Upper lobe of right lung (tissue), 1 donor: ENCODE measurements at regions not wholly inside any gene's neighbourhood (a gene's known extent, or its start where the extent isn't known, plus 50 kb on each side); places are given as distances from the start of the nearest gene placed in this dataset.

Source experiments
- ATAC-seq: fragments of 200-7000 bp; cut with Tn5 transposase; one replicate; pipeline ENCODE4 v1.9.1; 2020; ENCODE audit warnings: mild to moderate bottlenecking, moderate library complexity
- DNase-seq: peaks from one replicate; pipeline ENCODE4 v3.0.0-alpha.2; 2020
- H3K27ac ChIP-seq: fragments of 200-600 bp; one replicate; pipeline ENCODE4 v1.8.0; 2022
- H3K27me3 ChIP-seq: fragments of 200-600 bp; one replicate; pipeline ENCODE4 v1.8.0; 2022; ENCODE audit warnings: mild to moderate bottlenecking
- H3K36me3 ChIP-seq: fragments of 200-600 bp; one replicate; pipeline ENCODE4 v1.8.0; 2022
- H3K4me1 ChIP-seq: fragments of 200-600 bp; one replicate; pipeline ENCODE4 v1.8.0; 2022
- H3K4me3 ChIP-seq: fragments of 200-600 bp; one replicate; pipeline ENCODE4 v1.8.0; 2022; ENCODE audit warnings: mild to moderate bottlenecking
- H3K9me3 ChIP-seq: fragments of 200-600 bp; one replicate; pipeline ENCODE4 v1.8.0; 2022
- CTCF ChIP-seq: fragments of 200-600 bp; IDR thresholded peaks from one replicate; pipeline ENCODE4 v1.8.0; 2022; ENCODE audit warnings: antibody characterized with exemption
- intact Hi-C: fragments of 100-400 bp; cut with DNase I; formaldehyde crosslinking; loops from one replicate; pipeline ENCODE4 v1.11.0; 2022
- donor health status: DM: no; HTN: yes; CAD: no; lungs with severe emphysema.

DNA sequence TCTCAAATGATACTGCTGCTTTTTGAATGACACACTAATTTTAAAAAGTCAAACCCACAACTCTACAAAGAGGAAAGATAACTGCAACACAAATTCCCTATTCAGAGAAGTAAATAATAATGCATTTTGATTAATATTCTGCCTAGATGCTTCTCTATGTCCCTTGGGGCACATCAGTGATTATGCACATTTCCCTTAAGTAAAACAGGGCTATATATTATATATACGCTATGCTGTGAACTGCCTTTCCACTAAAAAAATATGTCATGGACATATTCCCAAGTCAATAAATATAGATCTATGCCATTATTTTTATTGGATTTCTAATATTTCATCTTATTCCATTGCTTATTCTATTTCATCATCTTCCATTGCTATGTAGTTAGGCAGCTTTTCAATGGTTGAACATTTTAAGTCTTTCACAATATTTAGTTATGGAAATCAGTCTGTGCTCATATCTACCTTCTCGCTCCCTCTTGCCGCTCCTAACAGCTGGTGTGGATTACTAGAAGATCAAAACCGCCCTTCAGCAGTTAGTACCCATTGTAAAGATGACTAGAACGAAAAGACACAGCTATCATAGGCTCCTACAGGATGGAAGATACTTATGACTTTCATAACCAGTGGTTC is 468.2 kb upstream of the GOT2 start:
- Histone ChIP-seq H3K36me3 (no peaks in the 10 kb centered on the region), H3K4me1 (no peaks in the 10 kb centered on the region), H3K27me3 (no peaks in the 10 kb centered on the region), H3K4me3 (no peak overlapping the region), H3K27ac (no peak overlapping the region), H3K9me3 (no peaks in the 10 kb centered on the region)
- intact Hi-C loops: no loop called here
- DNase-seq: no peak
- ATAC-seq: no peak
- TF ChIP-seq CTCF: no peak

DNA sequence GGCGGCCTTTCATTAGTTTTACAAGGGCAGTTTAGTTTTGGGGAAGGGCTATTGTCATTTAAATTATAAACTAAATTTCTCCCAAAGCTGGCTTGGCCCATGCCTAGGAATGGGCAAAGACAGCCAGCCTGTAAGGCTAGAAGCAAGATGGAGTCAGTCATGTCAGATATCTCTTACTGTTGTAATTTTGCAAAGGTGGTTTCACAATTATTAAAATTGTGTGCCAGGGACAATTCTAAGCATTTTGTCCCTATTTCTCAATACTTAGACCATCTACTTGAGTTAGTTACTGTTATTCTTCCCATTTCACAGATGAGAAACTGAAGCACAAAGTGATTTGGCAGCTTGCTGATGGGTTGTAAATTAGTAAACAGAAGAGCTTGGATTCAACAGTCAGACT is 467.7 kb upstream of the GOT2 start:
- ATAC-seq (no peak), DNase-seq (no peak)
- no peak overlapping the region for H3K27ac ChIP-seq
- no peaks in the 10 kb centered on the region for H3K9me3 ChIP-seq
- no peaks in the 10 kb centered on the region for H3K27me3 ChIP-seq
- intact Hi-C loops: no loop called here
- H3K4me3 ChIP-seq: no peak overlapping the region
- TF ChIP-seq CTCF: no peak
- no peaks in the 10 kb centered on the region for H3K4me1 ChIP-seq
- no peaks in the 10 kb centered on the region for H3K36me3 ChIP-seq

DNA sequence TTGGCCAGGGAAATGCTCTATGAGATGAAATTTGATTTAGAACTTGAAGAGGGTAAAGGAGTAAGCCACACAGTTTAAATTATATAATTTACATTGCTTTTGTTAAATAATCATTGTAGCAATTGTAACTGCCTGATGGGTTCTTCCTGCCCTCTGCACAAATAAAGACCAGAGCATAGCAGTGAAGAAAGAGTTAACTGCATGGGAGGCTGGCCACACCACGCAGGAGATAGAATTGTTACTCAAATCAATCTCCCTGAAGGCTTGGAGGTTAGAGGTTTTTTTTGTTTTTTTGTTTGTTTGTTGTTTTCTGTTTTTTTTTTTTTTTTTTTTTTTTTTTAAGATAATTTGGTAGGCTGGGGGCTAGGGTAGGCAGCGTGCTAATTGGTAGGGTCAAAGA is 467.0 kb upstream of the GOT2 start:
- intact Hi-C loops: no loop called here
- no peak overlapping the region for H3K4me3 ChIP-seq
- H3K36me3 ChIP-seq: no peaks in the 10 kb centered on the region
- no peak overlapping the region for H3K27ac ChIP-seq
- ATAC-seq (no peak), DNase-seq (no peak)
- TF ChIP-seq CTCF: no peak
- no peaks in the 10 kb centered on the region for H3K27me3 ChIP-seq
- no peaks in the 10 kb centered on the region for H3K9me3 ChIP-seq
- H3K4me1 ChIP-seq: no peaks in the 10 kb centered on the region

DNA sequence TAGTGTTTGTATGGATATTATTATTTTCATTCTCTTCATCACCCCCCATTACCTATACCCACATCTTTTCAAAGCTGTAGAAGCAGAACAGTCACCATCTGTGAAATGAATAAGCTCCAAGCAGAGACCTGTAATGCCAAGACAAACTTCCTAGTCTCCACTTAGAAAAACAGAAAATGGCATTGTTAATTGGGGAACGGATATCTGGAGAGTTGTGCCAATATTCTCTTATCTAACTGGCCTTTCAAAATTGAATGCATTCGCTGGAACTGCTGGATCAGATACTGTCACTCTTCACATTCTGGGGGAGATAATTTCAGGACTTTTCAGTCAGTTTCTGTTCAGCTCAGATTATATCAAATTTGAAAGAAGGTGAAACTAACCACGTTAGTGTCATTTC is 464.4 kb upstream of the GOT2 start:
- intact Hi-C loops: no loop called here
- ATAC-seq: no peak
- TF ChIP-seq CTCF: no peak

DNA sequence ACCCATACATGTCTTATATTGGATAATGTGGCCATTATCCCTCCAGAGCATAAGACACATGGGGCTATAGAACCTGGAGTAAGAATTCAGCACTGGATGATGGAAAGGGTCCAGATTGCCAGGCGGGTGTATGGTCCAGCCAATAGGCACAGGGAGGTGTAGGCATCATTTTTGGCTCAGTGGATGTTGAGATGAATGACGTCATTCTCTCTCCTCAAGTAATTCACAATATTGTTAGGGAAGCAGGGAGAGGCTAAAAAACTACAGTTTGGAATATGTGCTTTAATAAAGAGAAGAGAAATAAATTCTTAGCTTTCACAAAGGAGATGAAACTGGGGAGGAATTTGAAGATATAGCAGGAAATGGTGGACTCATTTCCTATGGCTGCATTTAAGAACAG is 461.1 kb upstream of the GOT2 start:
- H3K9me3 ChIP-seq: no peaks in the 10 kb centered on the region
- H3K4me1 ChIP-seq: no peaks in the 10 kb centered on the region
- H3K27me3 ChIP-seq: no peaks in the 10 kb centered on the region
- H3K27ac ChIP-seq: no peak overlapping the region
- ATAC-seq (no peak), DNase-seq (no peak)
- intact Hi-C loops: no loop called here
- no peak for TF ChIP-seq CTCF
- no peak overlapping the region for H3K4me3 ChIP-seq
- H3K36me3 ChIP-seq: no peaks in the 10 kb centered on the region

More for the DNA sequence above, 464.4 kb upstream of the GOT2 start:
- no peaks in the 10 kb centered on the region for H3K27me3 ChIP-seq
- no peaks in the 10 kb centered on the region for H3K4me1 ChIP-seq
- DNase-seq: no peak
- H3K4me3 ChIP-seq: no peak overlapping the region
- H3K27ac ChIP-seq: no peak overlapping the region
- no peaks in the 10 kb centered on the region for H3K9me3 ChIP-seq
- H3K36me3 ChIP-seq: no peaks in the 10 kb centered on the region

DNA sequence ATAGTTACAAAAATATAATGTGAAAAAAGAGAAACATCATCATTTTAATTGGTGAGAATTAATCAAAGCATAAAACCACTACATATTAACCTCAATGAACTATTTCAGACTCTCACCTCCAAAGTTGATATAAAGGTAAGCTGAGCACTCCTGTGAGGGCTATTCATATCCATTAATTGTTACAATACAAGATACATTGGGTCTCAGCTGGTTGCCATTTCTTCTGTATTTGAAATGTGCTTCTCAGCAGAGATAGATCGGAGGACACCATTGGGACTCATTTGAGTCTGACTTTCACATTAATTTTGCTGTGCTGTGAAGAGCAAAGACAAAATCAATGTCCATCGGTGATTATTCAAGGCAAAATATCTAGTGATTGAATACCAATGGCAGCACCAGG is 459.5 kb upstream of the GOT2 start:
- no peak for ATAC-seq
- no peak for TF ChIP-seq CTCF
- no peak for DNase-seq

More for the DNA sequence above, 459.5 kb upstream of the GOT2 start:
- Histone ChIP-seq H3K36me3 (no peaks in the 10 kb centered on the region), H3K27ac (no peak overlapping the region), H3K4me3 (no peak overlapping the region), H3K4me1 (no peaks in the 10 kb centered on the region), H3K9me3 (no peaks in the 10 kb centered on the region), H3K27me3 (no peaks in the 10 kb centered on the region)
- intact Hi-C loops: no loop called here
